ENCODE measurements at regions not wholly inside any gene's neighbourhood (a gene's known extent, or its start where the extent isn't known, plus 50 kb on each side); places are given as distances from the start of the nearest gene placed in this dataset.
"Not testable (repeated sequence)": the region's sequence is repeated elsewhere in the genome, so short reads cannot be mapped to it uniquely, and the experiment has no call there.

- ATAC-seq (peak; percentile 92), DNase-seq (peak in 1 of 2 donors; percentile 27)
- intact Hi-C loops (cut with DNase I, micrococcal nuclease): no loop called here
Measured at GRCh38 chr11:127804747-127805400, 782.5 kb downstream of the ETS1 start.

DNA sequence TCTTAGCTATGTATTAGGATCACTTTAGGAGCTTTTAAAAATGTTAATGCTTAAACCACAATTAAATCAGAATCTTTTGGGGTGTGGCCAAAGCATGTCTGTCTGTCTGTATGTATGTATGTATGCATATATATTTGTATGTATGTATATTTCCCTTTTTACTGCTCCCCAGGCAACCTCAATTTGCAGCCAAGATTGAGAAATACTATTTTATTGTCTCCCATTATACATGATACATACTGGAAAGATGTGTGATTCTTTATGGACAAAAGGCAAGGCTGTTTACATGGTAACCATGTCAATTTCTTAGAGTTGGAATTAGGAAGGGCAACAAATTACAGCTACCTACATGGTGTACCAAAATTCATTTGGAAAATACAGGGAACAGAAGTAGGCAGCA lies 783.6 kb downstream of the ETS1 start:
- intact Hi-C loops (cut with DNase I, micrococcal nuclease): no loop called here
- DNase-seq (no peak), ATAC-seq (peak; percentile 16)

DNA sequence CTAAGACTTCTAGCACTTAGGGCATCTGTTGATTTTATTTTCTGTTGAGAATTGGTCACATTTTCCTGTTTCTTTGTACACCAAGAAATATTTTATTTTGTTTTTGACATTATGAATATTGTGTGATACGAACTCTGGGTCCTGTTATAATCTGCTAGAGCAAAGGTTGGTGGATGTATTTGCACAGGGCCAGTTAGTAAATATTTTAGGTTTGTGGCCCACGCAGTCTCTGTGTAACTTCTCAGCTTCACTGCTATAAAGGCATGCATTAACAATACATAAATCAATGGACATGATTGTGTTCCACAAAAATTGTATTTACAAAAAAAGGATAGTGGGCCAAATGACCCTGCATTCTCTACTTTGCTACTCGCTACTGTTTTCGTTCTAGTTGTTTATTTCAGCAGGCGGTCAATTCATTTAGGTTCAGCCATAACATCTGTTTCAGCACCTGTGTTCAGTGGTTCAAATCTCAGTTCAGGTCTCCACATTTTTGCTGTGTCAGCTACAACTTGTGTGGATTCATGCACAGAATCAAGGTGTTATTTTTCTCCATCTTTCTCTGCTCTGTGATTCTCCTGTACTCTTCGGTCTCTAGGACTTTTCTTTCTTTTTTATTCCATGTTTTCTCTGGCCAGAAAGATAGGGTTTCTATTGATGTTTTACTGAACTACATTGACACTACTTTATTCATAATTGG lies 786.2 kb downstream of the ETS1 start:
- intact Hi-C loops (cut with DNase I, micrococcal nuclease): no loop called here
- no peak for ATAC-seq
- DNase-seq: no peak

DNA sequence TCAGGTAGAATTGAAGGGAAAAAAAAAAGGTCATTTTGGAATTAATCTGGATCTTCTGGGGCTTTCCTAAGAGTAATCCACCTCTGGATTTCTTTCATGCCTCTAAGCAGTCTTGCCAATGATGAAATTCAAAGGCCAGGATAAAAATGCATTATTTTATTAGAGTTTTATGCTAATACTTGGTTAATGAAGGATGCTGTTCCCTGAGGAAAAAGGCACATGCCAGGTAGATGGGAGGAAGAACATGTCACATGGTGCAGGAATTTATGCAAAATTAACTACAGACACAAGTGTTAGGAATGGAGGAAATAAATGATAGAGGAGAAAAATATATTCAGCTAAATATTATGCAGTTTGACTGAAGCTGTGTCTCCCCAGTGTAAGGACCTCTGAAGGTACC lies 792.0 kb downstream of the ETS1 start:
- ATAC-seq (no peak), DNase-seq (no peak)
- intact Hi-C loops (cut with DNase I, micrococcal nuclease): no loop called here

DNA sequence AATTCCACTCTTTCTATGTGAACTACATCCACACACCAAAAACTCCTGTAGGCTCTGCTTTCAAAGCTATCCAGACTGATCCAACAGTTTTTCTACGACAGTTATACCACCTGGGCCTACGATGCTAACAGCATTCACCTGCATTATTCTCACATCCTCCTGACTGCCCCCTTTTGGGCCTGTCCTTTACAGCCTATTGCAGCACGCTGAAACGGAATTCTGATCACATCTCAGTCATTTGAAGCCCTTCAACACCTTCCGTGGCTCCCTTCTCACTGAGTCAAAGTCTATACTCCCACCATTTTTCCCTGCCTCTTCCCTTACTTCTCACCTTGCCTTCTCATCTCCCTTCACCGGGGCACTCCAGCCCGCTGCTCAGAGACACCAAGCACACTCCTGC lies 791.3 kb upstream of the KIRREL3 start:
- intact Hi-C loops (cut with DNase I, micrococcal nuclease): no loop called here
- ATAC-seq (no peak), DNase-seq (no peak)

DNA sequence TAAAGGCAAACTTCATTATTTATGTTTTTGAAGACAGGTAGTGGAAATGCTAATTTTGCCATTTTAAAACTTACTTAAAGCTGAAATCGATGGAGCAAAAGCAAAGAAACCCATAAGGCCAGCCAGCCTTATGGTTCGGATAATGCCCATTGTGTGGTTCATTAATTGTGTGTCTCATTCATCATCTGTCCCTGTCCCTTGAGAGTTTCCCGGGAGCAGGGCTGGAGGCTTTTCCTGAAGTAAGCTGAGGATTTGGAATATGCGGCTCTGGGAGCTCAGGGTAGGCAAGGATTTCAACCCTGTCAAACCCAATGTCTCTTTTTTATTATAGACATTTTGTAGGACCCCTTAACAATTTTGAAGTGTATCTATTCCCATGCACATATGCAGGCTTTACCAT lies 790.0 kb upstream of the KIRREL3 start:
- intact Hi-C loops (cut with DNase I, micrococcal nuclease): no loop called here
- DNase-seq: no peak
- no peak for ATAC-seq

DNA sequence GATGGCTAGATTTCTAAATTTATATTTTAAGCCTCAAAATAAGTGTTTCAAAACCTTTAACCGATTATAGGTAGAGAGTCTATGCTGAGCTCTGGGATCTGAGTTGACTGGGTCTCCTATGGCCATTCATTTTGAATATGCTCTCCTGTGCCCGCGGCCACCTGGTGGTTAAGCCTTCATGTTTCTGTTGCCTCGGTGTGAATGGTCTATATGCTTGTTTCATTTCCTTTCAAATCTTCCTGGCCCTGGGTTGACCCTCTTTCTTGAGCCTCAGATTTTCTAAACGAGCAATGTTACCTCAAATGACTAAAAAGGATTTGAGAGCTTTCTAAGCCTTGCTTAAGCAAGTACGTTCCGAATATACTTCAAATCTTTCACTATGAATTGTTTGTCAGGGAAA lies 789.4 kb upstream of the KIRREL3 start:
- peak in 1 of 2 donors; percentile 53 for DNase-seq
- peak; percentile 65 for ATAC-seq
- intact Hi-C loops (cut with DNase I, micrococcal nuclease): no loop called here

GRCh38 chr11:127772938-127773337 lies 772.4 kb upstream of the KIRREL3 start:
- intact Hi-C loops (cut with DNase I, micrococcal nuclease); ATAC-seq; DNase-seq: not testable (repeated sequence)

DNA sequence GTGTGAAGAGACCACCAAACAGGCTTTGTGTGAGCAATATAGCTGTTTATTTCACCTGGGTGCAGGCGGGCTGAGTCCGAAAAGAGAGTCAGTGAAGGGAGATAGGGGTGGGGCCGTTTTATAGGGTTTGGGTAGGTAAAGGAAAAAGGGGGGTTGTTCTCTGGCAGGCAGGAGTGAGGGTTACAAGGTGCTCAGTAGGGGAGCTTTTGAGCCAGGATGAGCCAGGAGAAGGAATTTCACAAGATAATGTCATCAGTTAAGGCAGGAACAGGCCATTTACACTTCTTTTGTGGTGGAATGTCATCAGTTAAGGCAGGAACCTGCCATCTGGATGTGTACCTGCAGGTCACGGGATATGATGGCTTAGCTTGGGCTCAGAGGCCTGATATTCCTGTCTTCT lies 768.4 kb upstream of the KIRREL3 start:
- DNase-seq; intact Hi-C loops (cut with DNase I, micrococcal nuclease); ATAC-seq: not testable (repeated sequence)

- DNase-seq (no peak), ATAC-seq (no peak)
- intact Hi-C loops (cut with DNase I, micrococcal nuclease): no loop called here
Measured at GRCh38 chr11:127766734-127767133, 766.2 kb upstream of the KIRREL3 start.

GRCh38 chr11:127738771-127739286 lies 738.3 kb upstream of the KIRREL3 start:
- DNase-seq (no peak), ATAC-seq (no peak)
- intact Hi-C loops (cut with DNase I, micrococcal nuclease): no loop called here

GRCh38 chr11:127737499-127737898 lies 736.9 kb upstream of the KIRREL3 start:
- no peak for DNase-seq
- intact Hi-C loops (cut with DNase I, micrococcal nuclease): no loop called here
- no peak for ATAC-seq

- DNase-seq (no peak), ATAC-seq (no peak)
- intact Hi-C loops (cut with DNase I, micrococcal nuclease): no loop called here
Measured at GRCh38 chr11:127733552-127733951, 733.0 kb upstream of the KIRREL3 start.

DNA sequence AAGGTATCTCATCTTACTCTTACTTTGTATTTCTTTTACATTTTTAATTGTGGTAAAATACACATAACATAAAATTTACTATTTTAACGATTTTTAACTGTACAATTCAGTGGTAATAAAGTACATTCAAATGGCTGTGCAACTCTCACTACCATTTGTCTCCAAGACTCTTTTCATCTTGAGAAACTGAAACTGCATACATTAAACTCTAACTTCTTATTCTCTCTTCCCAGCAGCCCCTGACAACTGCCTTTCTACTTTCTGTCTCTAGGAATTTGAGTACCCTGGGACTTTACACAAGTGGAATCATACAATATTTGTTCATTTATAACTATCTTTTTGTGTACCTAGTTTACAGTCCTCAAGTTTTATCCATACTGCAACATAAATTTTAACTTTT lies 725.8 kb upstream of the KIRREL3 start:
- intact Hi-C loops (cut with DNase I, micrococcal nuclease): no loop called here
- no peak for DNase-seq
- ATAC-seq: no peak

- DNase-seq: no peak
- intact Hi-C loops (cut with DNase I, micrococcal nuclease): no loop called here
Measured at GRCh38 chr11:127723714-127724113, 723.1 kb upstream of the KIRREL3 start.

DNA sequence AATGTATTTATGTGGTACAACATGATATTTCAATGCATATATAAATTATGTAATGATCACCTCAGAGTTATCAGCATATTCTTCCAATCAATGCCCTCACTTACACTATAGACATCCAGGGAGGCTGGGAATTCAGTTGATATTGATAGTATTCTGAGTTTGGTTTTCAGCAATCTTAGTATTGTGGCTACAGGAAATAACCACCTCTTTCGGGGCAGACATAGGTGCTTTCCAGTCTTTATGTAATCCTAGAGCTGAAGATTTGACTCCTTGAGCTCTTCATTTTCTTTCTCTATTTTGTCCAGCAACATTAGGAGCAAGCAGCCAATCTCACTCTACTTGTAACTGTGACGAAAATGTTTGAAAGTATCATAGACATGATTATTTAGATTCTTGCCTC lies 712.7 kb upstream of the KIRREL3 start:
- no peak for ATAC-seq
- no peak for DNase-seq
- intact Hi-C loops (cut with DNase I, micrococcal nuclease): no loop called here

More at GRCh38 chr11:127723714-127724113, 723.1 kb upstream of the KIRREL3 start:
- no peak for ATAC-seq

- DNase-seq (no peak), ATAC-seq (no peak)
- intact Hi-C loops (cut with DNase I, micrococcal nuclease): no loop called here
Measured at GRCh38 chr11:127711748-127712147, 711.2 kb upstream of the KIRREL3 start.

- intact Hi-C loops (cut with DNase I, micrococcal nuclease): no loop called here
- ATAC-seq (no peak), DNase-seq (no peak)
Measured at GRCh38 chr11:127710831-127711230, 710.3 kb upstream of the KIRREL3 start.

DNA sequence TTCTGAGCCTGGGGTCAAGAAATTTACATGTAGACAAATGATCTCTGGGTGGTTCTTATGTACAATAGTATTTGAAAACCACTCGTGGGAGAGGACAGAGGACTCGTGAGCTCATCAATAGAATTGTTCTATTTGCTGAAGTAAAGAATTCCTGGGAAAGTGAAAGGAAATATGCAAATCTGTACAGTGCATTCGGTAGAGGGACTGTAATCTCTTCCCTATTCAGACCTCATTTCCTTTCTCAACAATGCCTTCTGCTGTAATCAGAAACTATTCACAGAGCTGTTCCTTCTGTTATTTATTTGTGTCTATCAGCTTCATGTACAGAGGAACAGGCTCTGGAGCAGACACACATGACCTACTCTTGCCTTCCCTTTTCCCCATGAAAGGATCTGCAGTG lies 709.4 kb upstream of the KIRREL3 start:
- intact Hi-C loops (cut with DNase I, micrococcal nuclease): no loop called here
- DNase-seq (no peak), ATAC-seq (no peak)

- ATAC-seq: no peak
- intact Hi-C loops (cut with DNase I, micrococcal nuclease): no loop called here
- no peak for DNase-seq
Measured at GRCh38 chr11:127693686-127694085, 693.1 kb upstream of the KIRREL3 start.

GRCh38 chr11:127683321-127683720 lies 682.8 kb upstream of the KIRREL3 start:
- intact Hi-C loops (cut with DNase I, micrococcal nuclease): no loop called here
- DNase-seq (no peak), ATAC-seq (no peak)
